IMR-90 (cell line): ENCODE measurements at regions not wholly inside any gene's neighbourhood (a gene's known extent, or its start where the extent isn't known, plus 50 kb on each side); places are given as distances from the start of the nearest gene placed in this dataset.

ENCODE experiments used
- ATAC-seq: fragments of 200-7000 bp; cut with Tn5 transposase; 2 replicates; pipeline ENCODE4 v1.9.1; 2020; ENCODE audit warnings: low read depth, mild to moderate bottlenecking, moderate library complexity
- BruUV-seq: library from RNA; stranded (reverse); fragments of 400-500 nt; replicated peaks from 2 replicates; lab custom pipeline; 2021; lab: Mats Ljungman, UMichigan
- CTCF ChIA-PET: fragments of 300-600 bp; formaldehyde crosslinking; extraction: SDS; loops from one replicate; lab custom pipeline; 2021; ENCODE audit warnings: antibody characterized with exemption; lab: Yijun Ruan, JAX
- POLR2A ChIA-PET: fragments of 300-600 bp; sonication (Branson Sonifier 250); formaldehyde crosslinking; loops from one replicate; lab custom pipeline; 2022; ENCODE audit warnings: antibody characterized with exemption; ENCODE audit not compliant: unreplicated experiment; lab: Charles Lee
- DNase-seq: peaks from one replicate; pipeline ENCODE4 v3.0.0; 2013
- H2AFZ ChIP-seq: replicated peaks from 2 replicates; pipeline ENCODE3; 2013; ENCODE audit warnings: low read length, mild to moderate bottlenecking; ENCODE audit not compliant: poor library complexity
- H2AK5ac ChIP-seq: 2 replicates; pipeline ENCODE4 v1.6.1; 2013; ENCODE audit warnings: low read depth, low read length, inconsistent platforms
- H2AK9ac ChIP-seq: replicated peaks from 2 replicates; pipeline ENCODE3; 2013; ENCODE audit warnings: mild to moderate bottlenecking, low read depth, low read length, moderate library complexity; ENCODE audit not compliant: poor library complexity
- H2BK120ac ChIP-seq: 2 replicates; pipeline ENCODE4 v1.6.1; 2013; ENCODE audit warnings: low read depth, low read length, inconsistent platforms
- H2BK15ac ChIP-seq: 3 replicates; pipeline ENCODE4 v1.6.1; 2013; ENCODE audit warnings: low read depth, low read length, inconsistent platforms
- H2BK20ac ChIP-seq: 2 replicates; pipeline ENCODE4 v1.6.1; 2013; ENCODE audit warnings: low read depth, mild to moderate bottlenecking, inconsistent platforms, low read length, moderate library complexity
- H2BK5ac ChIP-seq: 2 replicates; pipeline ENCODE4 v1.6.1; 2013; ENCODE audit warnings: mild to moderate bottlenecking, low read depth, low read length, inconsistent platforms; ENCODE audit not compliant: poor library complexity, severe bottlenecking
- H3K14ac ChIP-seq: replicated peaks from 2 replicates; pipeline ENCODE4 v1.6.1; 2013; ENCODE audit warnings: low read depth, low read length, inconsistent platforms
- H3K18ac ChIP-seq: 2 replicates; pipeline ENCODE4 v1.6.1; 2013; ENCODE audit warnings: low read depth, low read length, control low read depth
- H3K23ac ChIP-seq: 2 replicates; pipeline ENCODE4 v1.6.1; 2013; ENCODE audit warnings: low read depth, low read length, inconsistent platforms
- H3K27ac ChIP-seq: 2 replicates; pipeline ENCODE4 v1.5.1; 2013; ENCODE audit warnings: mild to moderate bottlenecking, control low read depth, low read length; ENCODE audit not compliant: insufficient read depth
- H3K27me3 ChIP-seq: 2 replicates; pipeline ENCODE4 v1.6.1; 2013; ENCODE audit warnings: low read length; ENCODE audit not compliant: control insufficient read depth, insufficient read depth
- H3K36me3 ChIP-seq: 2 replicates; pipeline ENCODE4 v1.6.1; 2013; ENCODE audit warnings: low read length, mixed read lengths; ENCODE audit not compliant: control insufficient read depth, insufficient read depth
- H3K4ac ChIP-seq: 2 replicates; pipeline ENCODE4 v1.6.1; 2013; ENCODE audit warnings: low read depth, low read length, inconsistent platforms
- H3K4me1 ChIP-seq: 2 replicates; pipeline ENCODE4 v1.6.1; 2013; ENCODE audit warnings: low read length, mixed read lengths; ENCODE audit not compliant: control insufficient read depth, insufficient read depth
- H3K4me2 ChIP-seq: 2 replicates; pipeline ENCODE4 v1.6.1; 2013; ENCODE audit warnings: low read depth, mild to moderate bottlenecking, control low read depth, low read length, moderate library complexity
- H3K4me3 ChIP-seq: 2 replicates; pipeline ENCODE4 v1.5.1; 2013; ENCODE audit warnings: low read depth, mild to moderate bottlenecking, control low read depth, low read length, moderate library complexity; ENCODE audit not compliant: insufficient read depth
- H3K56ac ChIP-seq: 2 replicates; pipeline ENCODE4 v1.6.1; 2013; ENCODE audit warnings: low read length, inconsistent platforms; ENCODE audit not compliant: insufficient read depth; ENCODE audit errors: extremely low read depth
- H3K79me1 ChIP-seq, 2 experiments: 2 replicates each; pipeline ENCODE4 v1.6.1; 2013; ENCODE audit warnings: low read length in 2 of 2, inconsistent platforms in 1 of 2, low read depth in 1 of 2
- H3K9ac ChIP-seq: 2 replicates; pipeline ENCODE4 v1.6.1; 2013; ENCODE audit warnings: low read depth, low read length, control low read depth
- H3K9me1 ChIP-seq: 2 replicates; pipeline ENCODE4 v1.6.1; 2013; ENCODE audit warnings: low read length, inconsistent platforms; ENCODE audit not compliant: insufficient read depth
- H3K9me3 ChIP-seq: 2 replicates; pipeline ENCODE4 v1.6.1; 2013; ENCODE audit warnings: low read length; ENCODE audit not compliant: control insufficient read depth, insufficient read depth
- H4K20me1 ChIP-seq: 2 replicates; pipeline ENCODE4 v1.6.1; 2013; ENCODE audit warnings: low read length, inconsistent platforms; ENCODE audit not compliant: insufficient read depth
- H4K5ac ChIP-seq: 2 replicates; pipeline ENCODE4 v1.6.1; 2013; ENCODE audit warnings: mild to moderate bottlenecking, low read depth, low read length, control low read depth
- H4K8ac ChIP-seq, 2 experiments: 2 replicates each; pipeline ENCODE4 v1.6.1; 2013; ENCODE audit warnings: low read depth in 2 of 2, low read length in 2 of 2, control low read depth in 1 of 2, inconsistent platforms in 1 of 2
- H4K91ac ChIP-seq: 2 replicates; pipeline ENCODE4 v1.6.1; 2013; ENCODE audit warnings: low read depth, low read length, inconsistent platforms; ENCODE audit not compliant: insufficient read depth
- CEBPB ChIP-seq: IDR thresholded peaks from 2 replicates; pipeline ENCODE4 v1.6.1; 2012; ENCODE audit warnings: low read depth, low read length, improper control_type of control experiment
- CHD1 ChIP-seq: IDR thresholded peaks from 2 replicates; pipeline ENCODE4 v1.6.1; 2012; ENCODE audit warnings: low read depth, low read length, improper control_type of control experiment
- MAFK ChIP-seq: IDR thresholded peaks from 2 replicates; pipeline ENCODE4 v1.6.1; 2012; ENCODE audit warnings: low read depth, low read length, improper control_type of control experiment
- NFE2L2 ChIP-seq: fragments of 150-350 bp; IDR thresholded peaks from 2 replicates; pipeline ENCODE4 v1.6.1; 2016; ENCODE audit warnings: low read depth, mild to moderate bottlenecking, low read length
- POLR2A ChIP-seq: IDR thresholded peaks from 2 replicates; pipeline ENCODE4 v1.6.1; 2012; ENCODE audit warnings: mild to moderate bottlenecking, low read depth, low read length
- RAD21 ChIP-seq: IDR thresholded peaks from 2 replicates; pipeline ENCODE4 v1.6.1; 2012; ENCODE audit warnings: low read length, improper control_type of control experiment
- RCOR1 ChIP-seq: IDR thresholded peaks from 2 replicates; pipeline ENCODE4 v1.6.1; 2012; ENCODE audit warnings: mild to moderate bottlenecking, low read length, improper control_type of control experiment; ENCODE audit not compliant: insufficient replicate concordance
- WGBS, 2 experiments: methylation state at CpG; one replicate each; pipeline versions ENCODE4 v1.1.5 to v1.1.7; 2013; ENCODE audit warnings: missing lambda C conversion rate in 2 of 2; ENCODE audit not compliant: insufficient read length in 1 of 2; ENCODE audit errors: extremely low coverage in 2 of 2; 5-methylcytosine and 5-hydroxymethylcytosine counted together
- dilution Hi-C: fragments of 300-500 bp; cut with HindIII; formaldehyde crosslinking; loops from one replicate; pipeline ENCODE4 v1.14.3; 2018; ENCODE audit warnings: low sequenced_read_pairs; ENCODE audit not compliant: unreplicated experiment
- in situ Hi-C: fragments of 300-500 bp; cut with MboI; formaldehyde crosslinking; loops from 3 replicates; pipeline ENCODE4 v1.14.3; 2019; ENCODE audit warnings: low sequenced_read_pairs, inconsistent platforms, mixed read lengths
- intact Hi-C: fragments of 100-400 bp; cut with micrococcal nuclease; formaldehyde crosslinking; loops from 2 replicates; pipeline ENCODE4 v1.10.0; 2022
- TF ChIP-seq, protein P1 (sequence below): conservative IDR thresholded peaks from 2 replicates; pipeline ENCODE4 v1.5.1; 2012; ENCODE audit warnings: mild to moderate bottlenecking, low read depth, low read length, improper control_type of control experiment
- TF ChIP-seq, protein P2 (sequence below): fragments of 150-350 bp; IDR thresholded peaks from 2 replicates; pipeline ENCODE4 v1.6.1; 2017; ENCODE audit warnings: mild to moderate bottlenecking, antibody characterized with exemption, low read length, low read depth

DNA sequence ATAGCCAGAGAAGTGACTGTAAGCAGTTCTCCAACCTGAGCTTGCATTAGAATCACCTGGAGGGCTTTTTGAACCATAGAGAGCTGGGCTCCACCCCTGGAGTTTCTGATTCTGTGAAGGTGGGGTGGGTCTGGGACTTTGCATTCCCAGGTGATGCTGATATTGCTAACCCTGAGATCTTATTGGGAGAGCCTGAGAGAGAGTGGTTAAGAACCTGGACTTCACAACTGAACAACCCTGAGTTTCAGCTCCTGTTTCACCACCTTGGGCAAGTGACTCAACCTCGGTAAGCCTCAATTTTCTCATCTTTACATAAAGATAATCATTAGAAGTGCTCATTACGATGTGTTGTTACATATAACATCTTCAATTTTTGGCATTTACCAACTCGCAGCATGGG, 498.6 kb downstream of the EBF1 start:
- Histone ChIP-seq H3K14ac (no peak overlapping the region), H3K56ac (no peak overlapping the region), H4K8ac (no peak overlapping the region), H3K4me3 (no peak overlapping the region), H2AFZ (no peak overlapping the region), H2BK20ac (no peak overlapping the region), H4K5ac (no peak overlapping the region), H3K18ac (no peak overlapping the region), H3K23ac (no peak overlapping the region), H2BK120ac (no peak overlapping the region), H3K4me1 (no peaks in the 10 kb centered on the region), H3K9me3 (0 out of 2 replicates have a peak, but pooled peaks cover 2% of the 10 kb centered on the region), H3K79me1 (no peaks in the 10 kb centered on the region), H4K91ac (no peak overlapping the region), H3K9ac (no peak overlapping the region), H3K27me3 (no peaks in the 10 kb centered on the region), H3K4me2 (no peak overlapping the region), H2BK5ac (no peak overlapping the region), H4K20me1 (no peaks in the 10 kb centered on the region), H2AK5ac (no peak overlapping the region), H3K9me1 (no peaks in the 10 kb centered on the region), H3K27ac (no peak overlapping the region), H3K36me3 (no peaks in the 10 kb centered on the region), H2BK15ac (no peak overlapping the region), H3K4ac (no peak overlapping the region), H2AK9ac (no peak overlapping the region)
- BruUV-seq = no TSS peak
- in situ Hi-C loops (no loop called here), dilution Hi-C loops (no loop called here), intact Hi-C loops (no loop called here)
- ChIA-PET CTCF (no interaction called here), POLR2A (no interaction called here)
- TF ChIP-seq CEBPB (no peak), NFE2L2 (no peak), RAD21 (no peak), MAFK (no peak), CHD1 (no peak), POLR2A (no peak), RCOR1 (no peak)
- TF ChIP-seq, protein P1, sequence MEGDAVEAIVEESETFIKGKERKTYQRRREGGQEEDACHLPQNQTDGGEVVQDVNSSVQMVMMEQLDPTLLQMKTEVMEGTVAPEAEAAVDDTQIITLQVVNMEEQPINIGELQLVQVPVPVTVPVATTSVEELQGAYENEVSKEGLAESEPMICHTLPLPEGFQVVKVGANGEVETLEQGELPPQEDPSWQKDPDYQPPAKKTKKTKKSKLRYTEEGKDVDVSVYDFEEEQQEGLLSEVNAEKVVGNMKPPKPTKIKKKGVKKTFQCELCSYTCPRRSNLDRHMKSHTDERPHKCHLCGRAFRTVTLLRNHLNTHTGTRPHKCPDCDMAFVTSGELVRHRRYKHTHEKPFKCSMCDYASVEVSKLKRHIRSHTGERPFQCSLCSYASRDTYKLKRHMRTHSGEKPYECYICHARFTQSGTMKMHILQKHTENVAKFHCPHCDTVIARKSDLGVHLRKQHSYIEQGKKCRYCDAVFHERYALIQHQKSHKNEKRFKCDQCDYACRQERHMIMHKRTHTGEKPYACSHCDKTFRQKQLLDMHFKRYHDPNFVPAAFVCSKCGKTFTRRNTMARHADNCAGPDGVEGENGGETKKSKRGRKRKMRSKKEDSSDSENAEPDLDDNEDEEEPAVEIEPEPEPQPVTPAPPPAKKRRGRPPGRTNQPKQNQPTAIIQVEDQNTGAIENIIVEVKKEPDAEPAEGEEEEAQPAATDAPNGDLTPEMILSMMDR = no peak
- TF ChIP-seq, protein P2, sequence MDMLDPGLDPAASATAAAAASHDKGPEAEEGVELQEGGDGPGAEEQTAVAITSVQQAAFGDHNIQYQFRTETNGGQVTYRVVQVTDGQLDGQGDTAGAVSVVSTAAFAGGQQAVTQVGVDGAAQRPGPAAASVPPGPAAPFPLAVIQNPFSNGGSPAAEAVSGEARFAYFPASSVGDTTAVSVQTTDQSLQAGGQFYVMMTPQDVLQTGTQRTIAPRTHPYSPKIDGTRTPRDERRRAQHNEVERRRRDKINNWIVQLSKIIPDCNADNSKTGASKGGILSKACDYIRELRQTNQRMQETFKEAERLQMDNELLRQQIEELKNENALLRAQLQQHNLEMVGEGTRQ = no peak
- DNase-seq (no peak), ATAC-seq (no peak)
- no CpG with 5 or more reads among the region's 3 CpGs for WGBS, 2 experiments
